ENCODE measurements at regions not wholly inside any gene's neighbourhood (a gene's known extent, or its start where the extent isn't known, plus 50 kb on each side); places are given as distances from the start of the nearest gene placed in this dataset.

DNA sequence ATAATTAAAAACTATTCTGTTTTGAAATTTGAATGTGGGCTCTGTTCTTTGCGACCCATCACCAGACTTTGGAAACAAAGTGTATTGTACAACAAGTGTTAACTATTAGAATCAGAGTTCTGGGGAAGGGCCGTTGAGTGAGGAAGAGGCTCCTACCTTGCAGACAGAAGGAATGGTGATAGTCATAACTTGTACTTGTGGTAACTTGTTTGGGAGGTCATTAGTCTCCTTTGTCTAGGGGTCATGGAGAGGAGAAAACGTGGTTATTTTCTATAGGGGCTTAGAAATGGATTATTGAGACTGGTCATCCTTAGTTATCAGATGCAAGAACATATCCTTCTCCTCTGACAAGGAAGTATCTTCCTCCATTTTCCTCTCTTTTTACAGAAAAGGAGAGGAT is 174.8 kb downstream of the BMP2 start:
- DNase-seq (ENCODE audit: low read depth in 3 of 3, low spot score in 2 of 3): no peak

GRCh38 chr20:6944292-6944691 is 176.8 kb downstream of the BMP2 start:
- no peak for DNase-seq (ENCODE audit: low read depth in 3 of 3, low spot score in 2 of 3)

- DNase-seq (ENCODE audit: low read depth in 3 of 3, low spot score in 2 of 3): no peak
These were observed 186.1 kb downstream of the BMP2 start for GRCh38 chr20:6953611-6954010.

- DNase-seq (ENCODE audit: low read depth in 3 of 3, low spot score in 2 of 3): no peak
These were observed 186.7 kb downstream of the BMP2 start for GRCh38 chr20:6954219-6954618.

DNA sequence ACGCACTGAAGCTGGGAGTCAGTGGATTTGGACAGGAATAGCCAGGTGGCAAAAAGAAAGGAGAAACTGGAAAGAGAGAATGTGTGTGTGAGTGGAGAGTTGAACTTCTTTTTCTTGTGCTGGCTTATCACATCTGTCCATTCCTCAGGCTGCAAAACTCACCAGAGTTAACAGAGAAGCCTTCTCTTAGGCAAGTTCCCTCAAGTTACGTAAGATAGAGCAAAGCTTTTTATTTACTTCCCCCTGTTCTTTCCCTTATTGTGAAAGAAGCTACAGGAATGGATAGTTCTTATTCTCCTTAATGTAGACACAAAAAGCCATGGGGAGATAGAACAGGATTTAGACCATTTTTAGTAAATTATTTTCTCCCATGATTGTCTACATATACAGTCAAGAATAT is 188.6 kb downstream of the BMP2 start:
- DNase-seq (ENCODE audit: low read depth in 3 of 3, low spot score in 2 of 3): no peak

GRCh38 chr20:6956574-6956973 is 189.1 kb downstream of the BMP2 start:
- DNase-seq (ENCODE audit: low read depth in 3 of 3, low spot score in 2 of 3): no peak

DNA sequence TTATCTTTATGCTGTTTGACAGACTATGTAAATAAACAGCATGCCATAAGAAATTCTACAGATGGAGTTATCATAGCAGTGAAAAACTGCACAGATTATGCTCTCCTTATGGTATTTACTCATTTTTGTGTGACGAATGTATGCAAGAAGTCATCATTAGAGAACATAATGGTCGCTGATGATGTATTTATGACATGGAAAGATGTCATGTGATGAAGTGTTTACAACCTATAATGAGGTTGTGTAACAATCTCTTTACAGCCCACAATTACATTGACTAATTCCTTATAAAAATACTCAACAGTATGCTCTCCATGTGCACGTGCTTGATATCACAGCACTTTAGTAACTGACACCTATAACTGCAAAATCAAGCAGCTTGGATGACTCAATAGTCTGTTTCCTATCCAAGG is 192.4 kb downstream of the BMP2 start:
- no peak for DNase-seq (ENCODE audit: low read depth in 3 of 3, low spot score in 2 of 3)

GRCh38 chr20:6966721-6967120 is 199.2 kb downstream of the BMP2 start:
- DNase-seq (ENCODE audit: low read depth in 3 of 3, low spot score in 2 of 3): no peak

GRCh38 chr20:6974838-6975237 is 207.4 kb downstream of the BMP2 start:
- DNase-seq (ENCODE audit: low read depth in 3 of 3, low spot score in 2 of 3): no peak

DNA sequence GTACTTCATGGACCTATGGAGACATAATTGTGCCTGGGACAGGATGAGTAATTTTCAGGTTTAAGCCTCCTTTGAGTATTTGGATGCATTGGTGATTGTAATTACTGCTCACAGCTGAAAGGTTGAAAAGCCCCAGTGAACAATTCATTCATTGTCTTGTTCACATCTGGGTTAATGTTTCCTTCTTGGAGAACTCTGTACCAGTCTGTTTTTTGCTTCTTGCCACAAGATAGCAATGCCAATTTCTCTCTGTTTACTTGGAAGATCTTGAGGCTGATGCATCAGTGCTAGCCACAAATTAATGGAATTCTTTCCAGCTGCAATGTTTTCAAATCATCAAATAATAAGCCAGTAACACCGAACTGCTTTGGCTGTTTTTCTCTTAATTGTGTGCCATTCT is 207.8 kb downstream of the BMP2 start:
- DNase-seq (ENCODE audit: low read depth in 3 of 3, low spot score in 2 of 3): no peak

GRCh38 chr20:6976106-6976900 is 208.8 kb downstream of the BMP2 start:
- no peak for DNase-seq (ENCODE audit: low read depth in 3 of 3, low spot score in 2 of 3)

DNA sequence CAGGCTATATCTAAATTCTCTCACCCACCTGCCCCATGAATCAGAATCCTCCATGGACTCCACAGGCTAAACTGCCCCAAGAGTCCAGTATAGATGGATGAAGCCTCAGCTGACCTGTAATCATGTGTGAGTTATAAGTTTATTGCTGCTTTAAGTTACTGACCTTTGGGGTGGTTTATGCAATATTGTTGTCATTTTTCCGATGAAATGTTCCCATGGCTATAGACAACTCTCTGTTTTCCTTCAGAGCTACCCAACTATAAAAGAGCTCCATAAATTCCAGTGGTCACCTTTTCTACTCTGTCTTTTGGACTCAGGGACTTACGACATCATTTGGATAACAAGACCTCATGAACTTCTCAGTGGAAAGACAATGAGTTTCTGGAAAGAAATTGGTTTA is 212.1 kb downstream of the BMP2 start:
- DNase-seq (ENCODE audit: low read depth in 3 of 3, low spot score in 2 of 3): no peak

DNA sequence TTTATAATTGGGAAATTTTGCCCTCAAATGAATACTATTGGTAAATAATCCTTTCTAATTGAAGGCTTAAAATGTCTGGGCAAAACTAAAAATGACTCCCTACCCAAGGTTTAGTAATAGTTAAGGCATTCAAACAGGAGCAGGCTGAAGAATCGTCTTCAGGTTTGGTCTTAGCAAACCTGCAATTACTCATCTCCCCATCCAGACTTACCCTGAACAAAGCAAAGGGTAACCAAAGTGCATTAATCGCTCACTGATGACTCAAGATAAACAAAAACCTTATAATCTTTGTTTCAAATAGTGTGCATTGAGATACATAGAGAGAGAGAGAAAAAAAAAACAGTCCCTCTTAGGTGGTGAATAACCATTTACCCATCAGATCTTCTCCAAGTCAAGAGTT is 225.5 kb downstream of the BMP2 start:
- DNase-seq (ENCODE audit: low read depth in 3 of 3, low spot score in 2 of 3): no peak

DNA sequence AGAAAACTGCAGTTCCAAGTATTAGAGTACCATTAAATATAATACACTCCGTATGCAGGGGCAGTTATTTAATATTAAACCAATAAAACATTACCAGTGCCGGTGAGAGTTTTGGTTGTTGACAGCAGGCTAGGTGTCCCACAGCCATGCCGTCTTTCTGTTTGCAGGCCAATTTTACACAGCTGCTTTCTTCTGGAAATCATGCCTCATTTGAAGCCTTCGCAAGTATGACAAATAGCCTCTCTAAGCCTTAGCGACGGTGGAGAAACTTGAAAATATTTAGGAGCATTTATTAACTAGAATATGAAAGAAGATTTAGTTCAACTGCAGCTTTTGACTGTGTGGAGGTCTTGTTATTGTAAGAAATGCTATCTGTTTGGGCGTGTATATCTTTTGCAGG is 226.0 kb downstream of the BMP2 start:
- no peak for DNase-seq (ENCODE audit: low read depth in 3 of 3, low spot score in 2 of 3)

DNA sequence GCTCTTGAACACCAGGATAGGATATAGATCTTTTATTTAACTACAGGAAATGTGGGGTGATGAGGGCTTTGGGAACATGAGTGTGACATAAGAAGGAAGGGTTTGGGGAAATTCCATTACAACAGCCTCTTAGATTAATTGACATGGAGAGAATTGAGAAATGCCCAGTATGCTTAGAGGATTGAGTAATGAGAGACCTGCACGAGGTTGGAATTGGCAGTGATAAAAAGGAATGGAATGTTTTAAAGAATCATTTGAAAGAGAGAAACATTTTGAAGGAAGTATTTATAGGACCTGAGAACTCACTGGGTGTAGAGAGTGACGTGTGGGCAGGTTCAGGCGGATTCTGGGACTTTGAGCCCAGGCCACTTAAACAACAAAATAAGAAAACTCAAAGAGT is 227.0 kb downstream of the BMP2 start:
- DNase-seq (ENCODE audit: low read depth in 3 of 3, low spot score in 2 of 3): no peak

DNA sequence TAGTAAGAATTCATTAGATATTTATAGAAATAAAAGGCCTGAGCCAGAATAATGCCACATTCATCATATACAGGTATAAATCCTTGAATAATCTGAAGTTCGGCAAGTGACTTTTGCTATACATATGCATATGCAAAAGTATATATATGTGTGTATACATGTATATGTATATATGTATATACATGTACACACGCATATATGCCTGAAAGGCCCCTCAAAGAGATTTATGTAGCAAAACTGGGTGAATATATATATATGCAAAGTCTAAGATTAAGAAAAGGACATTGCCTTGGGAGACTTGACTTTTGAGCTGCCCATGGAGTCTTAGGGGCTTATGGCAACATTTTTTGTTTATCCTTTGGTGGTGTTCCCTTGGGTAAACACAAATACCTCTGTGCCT is 231.4 kb downstream of the BMP2 start:
- no peak for DNase-seq (ENCODE audit: low read depth in 3 of 3, low spot score in 2 of 3)

- DNase-seq (ENCODE audit: low read depth in 3 of 3, low spot score in 2 of 3): no peak
These were observed 231.9 kb downstream of the BMP2 start for GRCh38 chr20:6999381-6999780.

- DNase-seq (ENCODE audit: low read depth in 3 of 3, low spot score in 2 of 3): no peak
These were observed 236.1 kb downstream of the BMP2 start for GRCh38 chr20:7003598-7003997.

DNA sequence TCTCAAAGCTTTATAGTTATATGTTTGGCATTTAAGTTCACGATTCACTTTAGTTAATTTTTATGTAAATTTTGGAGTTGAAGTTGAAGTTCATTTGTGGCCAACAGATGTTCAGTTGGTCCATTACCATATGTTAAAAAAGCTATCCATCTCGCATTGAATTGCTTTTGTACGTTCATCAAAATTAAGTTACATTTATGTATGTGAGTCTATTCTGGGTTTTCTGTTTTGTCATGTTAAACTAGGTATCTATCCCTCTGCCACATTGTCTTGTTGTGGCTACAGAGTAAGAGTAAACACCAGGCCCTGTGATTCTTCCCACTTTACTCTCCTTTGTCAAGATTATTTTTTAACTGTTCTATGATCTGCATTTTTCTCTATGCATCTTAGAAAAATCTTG is 237.3 kb downstream of the BMP2 start:
- no peak for DNase-seq (ENCODE audit: low read depth in 3 of 3, low spot score in 2 of 3)

GRCh38 chr20:7010527-7010926 is 243.0 kb downstream of the BMP2 start:
- no peak for DNase-seq (ENCODE audit: low read depth in 3 of 3, low spot score in 2 of 3)

- DNase-seq (ENCODE audit: low read depth in 3 of 3, low spot score in 2 of 3): no peak
These were observed 247.8 kb downstream of the BMP2 start for GRCh38 chr20:7015257-7015656.

- DNase-seq (ENCODE audit: low read depth in 3 of 3, low spot score in 2 of 3): no peak
These were observed 255.1 kb downstream of the BMP2 start for GRCh38 chr20:7022597-7022996.

DNA sequence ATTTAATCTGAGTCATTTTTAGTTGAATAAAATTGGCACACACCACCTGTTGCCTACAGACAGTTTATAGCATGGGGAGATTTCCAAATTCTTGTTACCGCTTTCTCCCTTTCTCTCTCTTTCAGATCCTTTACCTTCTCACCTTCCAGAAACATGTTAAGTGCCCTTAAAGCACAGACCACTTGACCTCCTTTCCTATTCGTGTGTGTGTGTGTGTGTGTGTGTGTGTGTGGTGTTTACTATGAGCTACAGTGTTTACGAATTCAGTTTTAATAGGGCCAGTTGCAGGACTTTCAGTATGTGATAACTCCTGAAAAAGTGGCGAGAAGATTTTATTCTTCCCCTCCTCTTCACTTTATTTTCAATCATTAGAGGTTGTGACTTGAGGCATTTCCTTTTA is 258.1 kb downstream of the BMP2 start:
- DNase-seq (ENCODE audit: low read depth in 3 of 3, low spot score in 2 of 3): no peak
